Forelimb muscle (tissue), 1 donor: ENCODE measurements at regions not wholly inside any gene's neighbourhood (a gene's known extent, or its start where the extent isn't known, plus 50 kb on each side); places are given as distances from the start of the nearest gene placed in this dataset.
"Not testable (repeated sequence)": the region's sequence is repeated elsewhere in the genome, so short reads cannot be mapped to it uniquely, and the experiment has no call there.

Experiments used
- DNase-seq: peaks from one replicate; pipeline ENCODE4 v3.0.0-alpha.2; 2013; ENCODE audit warnings: low read depth

DNA sequence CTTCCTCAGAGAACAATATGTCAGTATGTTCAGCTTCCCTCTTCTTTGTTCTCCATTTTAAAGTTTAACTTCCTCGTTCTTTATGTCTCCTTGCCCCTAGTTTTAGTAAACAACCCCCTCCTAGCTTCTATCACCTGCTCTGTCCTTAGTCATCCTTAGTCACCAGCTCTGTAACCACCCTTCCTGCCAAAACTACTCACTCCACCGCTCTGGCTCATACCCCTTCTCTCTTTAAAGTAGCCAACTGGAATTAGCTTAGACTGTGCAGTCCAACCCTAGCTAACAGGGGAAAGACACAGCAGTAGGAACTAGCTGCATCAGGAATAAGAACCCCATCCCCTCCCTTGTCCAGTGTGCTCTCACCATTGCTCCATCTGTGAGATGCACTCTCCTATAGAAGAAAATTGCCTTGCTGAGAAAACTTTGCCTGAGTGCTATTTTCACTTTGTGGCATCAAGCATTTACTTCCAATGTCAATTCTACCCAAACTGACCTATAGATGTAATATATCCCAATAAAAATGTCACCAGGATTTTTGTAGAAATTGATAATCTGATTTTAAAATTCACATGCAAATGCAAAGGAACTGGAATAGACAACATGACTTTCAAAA lies 603.2 kb downstream of the C12orf50 start:
- no peak for DNase-seq

DNA sequence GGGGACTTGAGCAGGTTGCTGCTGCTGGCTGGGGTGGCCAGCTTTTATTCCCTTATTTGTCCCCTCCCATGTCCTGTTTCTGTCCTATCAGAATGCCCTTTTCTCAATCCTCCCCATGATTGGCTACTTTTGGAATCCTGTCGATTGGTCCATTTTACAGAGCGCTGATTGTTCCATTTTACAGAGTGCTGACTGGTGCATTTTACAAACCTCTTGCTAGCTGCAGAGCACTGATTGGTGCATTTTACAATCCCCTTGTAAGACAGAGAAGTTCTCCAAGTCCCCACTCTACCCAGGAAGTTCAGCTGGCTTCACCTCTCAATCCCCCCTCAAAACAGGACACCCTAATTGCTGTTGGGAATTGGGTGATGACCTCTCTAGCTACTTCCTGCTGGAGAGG lies 608.0 kb downstream of the C12orf50 start:
- not testable (repeated sequence) for DNase-seq

DNA sequence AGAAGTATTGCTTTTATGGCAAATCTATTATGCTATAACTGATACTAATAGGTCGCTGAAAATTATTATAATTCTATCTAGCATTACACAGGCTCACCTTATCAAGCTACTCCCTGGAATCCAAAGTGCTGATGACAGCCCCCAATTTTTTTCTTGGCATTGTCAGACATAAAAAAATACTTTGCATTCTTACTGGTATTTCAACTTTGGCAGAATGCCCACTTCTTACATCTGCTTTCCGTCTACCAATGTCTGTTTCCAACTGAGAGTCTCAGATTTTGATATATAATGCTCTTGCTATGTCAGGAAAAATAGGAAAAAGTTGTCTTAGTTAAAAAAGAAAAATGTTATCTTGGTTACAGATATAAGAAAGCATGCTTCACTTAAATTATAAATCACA lies 615.4 kb downstream of the C12orf50 start:
- no peak for DNase-seq

DNA sequence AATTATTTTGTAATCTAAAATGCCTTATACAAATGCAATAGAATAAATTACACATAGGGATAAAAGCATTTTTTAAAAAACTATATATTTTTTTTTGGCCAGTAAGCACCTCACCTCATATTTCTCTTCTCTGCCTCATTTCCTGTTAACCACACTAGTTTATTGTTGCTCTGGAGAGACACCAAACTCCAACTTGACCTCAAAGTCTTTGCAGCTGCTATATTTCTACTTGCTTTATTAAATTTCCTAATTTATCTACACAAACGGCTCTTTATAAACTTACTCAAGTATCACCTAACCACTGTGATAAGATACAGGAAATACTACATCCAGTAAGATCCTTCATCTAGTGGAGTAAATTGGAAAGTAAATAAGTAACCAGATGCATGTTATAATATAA lies 622.3 kb downstream of the C12orf50 start:
- DNase-seq: no peak

DNA sequence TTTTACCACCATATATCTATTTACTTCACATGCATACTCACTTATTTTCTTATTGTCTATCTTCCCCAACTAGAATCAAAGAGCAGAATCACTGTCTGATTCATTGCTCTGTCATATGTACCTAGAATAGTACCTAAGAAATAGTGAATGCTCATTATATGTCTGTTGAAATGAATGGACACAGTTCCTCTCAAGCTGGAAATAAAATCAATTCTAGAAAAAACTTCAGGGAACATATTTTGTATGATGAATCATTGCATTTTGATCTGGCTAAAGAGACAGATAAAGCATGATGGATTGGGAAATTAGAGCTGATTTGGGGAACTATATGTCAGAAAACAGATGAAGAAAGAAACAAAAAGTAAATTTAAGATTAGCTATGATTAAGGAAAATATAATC lies 623.3 kb downstream of the C12orf50 start:
- DNase-seq: no peak

DNA sequence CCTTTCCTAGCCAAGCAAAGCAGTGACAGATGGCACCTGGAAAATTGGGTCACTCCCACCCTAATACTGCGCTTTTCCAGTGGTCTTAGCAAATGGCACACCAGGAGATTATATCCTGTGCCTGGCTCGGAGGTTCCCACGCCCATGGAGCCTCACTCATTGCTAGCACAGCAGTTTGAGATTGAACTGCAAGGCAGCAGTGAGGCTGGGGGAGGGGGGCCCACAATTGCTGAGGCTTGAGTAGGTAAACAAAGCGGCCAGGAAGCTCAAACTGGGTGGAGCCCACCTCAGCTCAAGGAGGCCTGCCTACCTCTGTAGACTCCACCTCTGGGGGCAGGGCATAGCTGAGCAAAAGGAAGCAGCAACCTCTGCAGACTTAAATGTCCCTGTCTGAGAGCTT lies 635.0 kb downstream of the C12orf50 start:
- DNase-seq: not testable (repeated sequence)

DNA sequence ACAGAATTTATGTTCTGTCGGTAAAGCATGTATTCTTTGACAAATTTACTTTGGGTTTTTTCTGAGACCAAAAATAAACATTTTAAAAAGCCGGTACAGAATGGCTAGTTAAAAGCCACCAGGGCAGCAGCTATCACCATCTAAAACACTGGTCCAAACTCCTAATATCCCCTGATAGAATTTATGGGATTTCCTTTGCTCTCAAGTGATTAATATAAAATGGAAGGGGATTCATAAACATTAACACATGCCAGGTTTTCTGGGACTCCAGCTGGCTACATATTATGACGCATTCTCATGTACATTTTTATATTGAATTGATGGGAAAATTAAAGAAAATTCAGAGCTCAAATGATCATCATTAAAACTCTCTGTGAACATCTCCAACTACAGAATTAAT lies 640.8 kb downstream of the C12orf50 start:
- DNase-seq: no peak

DNA sequence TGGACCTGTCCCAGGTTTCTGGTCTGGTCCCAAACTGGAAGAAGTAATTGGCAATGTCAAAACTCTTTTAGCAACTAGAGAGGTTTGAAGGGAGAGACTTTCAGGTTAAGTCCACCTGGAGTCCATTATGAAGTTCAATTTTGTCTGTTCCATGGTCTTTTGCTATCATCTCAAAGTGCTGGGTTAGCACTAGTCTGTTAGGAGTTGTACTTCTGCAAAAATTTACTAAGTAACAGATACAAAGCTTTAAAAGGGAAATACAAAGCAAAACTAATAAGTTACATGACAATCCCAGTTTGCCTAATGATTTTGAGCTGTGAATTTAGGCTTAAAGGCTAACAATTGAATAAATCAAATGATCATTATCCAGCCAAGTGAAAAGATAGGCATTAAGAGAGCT lies 643.9 kb downstream of the C12orf50 start:
- DNase-seq: no peak

DNA sequence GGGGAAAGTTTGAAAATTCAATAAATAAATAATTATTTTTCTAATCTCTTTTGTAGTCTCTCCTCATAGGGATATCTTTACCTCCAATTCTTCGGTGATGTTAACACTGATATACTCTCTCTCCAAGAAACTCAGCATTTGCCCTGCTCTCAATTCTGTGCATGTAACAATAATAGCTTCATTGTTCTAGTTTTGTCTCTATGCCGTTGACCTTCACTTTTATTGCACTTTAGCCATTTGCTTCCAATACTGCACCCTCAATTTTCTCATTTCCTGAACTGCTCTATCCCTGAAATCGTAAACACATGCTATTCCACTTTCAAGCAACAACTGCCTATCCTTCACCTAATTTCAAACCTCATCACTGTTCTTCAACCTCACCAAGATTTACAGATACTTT lies 645.0 kb downstream of the C12orf50 start:
- DNase-seq: no peak

DNA sequence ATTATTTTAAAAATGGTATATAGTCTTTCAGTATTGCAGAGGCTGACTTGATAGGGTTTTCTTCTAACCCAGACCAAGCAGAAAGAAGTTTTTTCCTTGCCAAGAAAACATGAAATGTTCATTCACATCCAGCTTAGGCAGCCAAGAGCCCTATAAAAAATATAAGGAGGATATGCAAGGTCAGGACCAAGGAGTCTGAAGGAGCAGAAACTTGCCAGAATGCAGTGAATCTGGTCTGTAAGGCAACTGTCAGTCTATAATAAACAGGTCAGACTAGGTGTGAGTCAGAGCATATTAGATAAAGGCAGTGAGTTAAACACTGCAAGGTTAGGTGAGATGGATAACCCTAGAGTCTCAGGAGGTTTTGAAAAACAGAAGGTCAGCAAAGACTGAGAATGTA lies 645.5 kb downstream of the C12orf50 start:
- DNase-seq: no peak

DNA sequence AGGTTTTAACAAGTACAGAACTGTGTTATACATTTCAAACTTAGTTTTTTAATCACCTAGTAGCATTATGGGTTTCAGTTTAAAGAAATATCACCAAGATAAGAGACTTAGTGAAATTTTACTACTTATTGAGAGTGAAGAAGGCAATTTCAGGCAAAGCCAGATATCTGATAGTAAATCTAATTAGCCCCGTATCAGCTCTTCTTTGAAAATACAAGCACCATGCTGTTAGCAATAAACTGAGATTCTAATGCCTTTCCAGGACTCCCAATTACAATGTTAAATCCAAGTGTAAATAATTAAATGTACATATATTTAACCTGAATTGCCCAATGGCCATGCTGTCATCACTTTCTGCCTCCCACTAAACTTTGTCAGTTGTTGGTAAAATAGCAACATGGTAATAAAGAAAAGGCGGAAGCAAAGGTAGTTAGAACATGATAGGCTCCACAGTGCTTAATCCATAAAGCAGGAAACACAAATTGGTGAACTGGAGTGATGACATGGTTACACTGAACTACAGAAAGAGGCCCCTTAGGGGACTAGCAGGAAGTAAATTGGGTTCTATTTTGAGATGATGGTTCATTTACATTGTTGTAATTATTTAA lies 646.1 kb downstream of the C12orf50 start:
- DNase-seq: no peak

DNA sequence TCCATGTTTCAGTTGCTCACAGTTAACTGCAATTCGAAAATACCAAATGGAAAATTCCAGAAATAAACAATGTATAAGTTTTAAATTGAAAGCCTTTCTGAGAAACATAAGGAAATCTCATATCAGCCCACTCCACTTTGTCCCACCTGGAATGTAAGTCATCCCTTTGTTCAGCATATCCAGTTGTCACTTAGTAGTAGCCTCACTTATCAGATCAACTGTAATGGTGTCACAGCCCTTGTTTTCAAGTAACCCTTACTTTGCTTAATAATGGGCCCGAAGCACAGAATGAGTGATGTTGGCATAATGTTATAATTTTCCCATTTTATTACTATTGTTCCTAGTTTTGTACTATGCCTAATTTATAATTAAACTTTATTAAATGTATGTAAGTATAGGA lies 646.8 kb downstream of the C12orf50 start:
- no peak for DNase-seq

DNA sequence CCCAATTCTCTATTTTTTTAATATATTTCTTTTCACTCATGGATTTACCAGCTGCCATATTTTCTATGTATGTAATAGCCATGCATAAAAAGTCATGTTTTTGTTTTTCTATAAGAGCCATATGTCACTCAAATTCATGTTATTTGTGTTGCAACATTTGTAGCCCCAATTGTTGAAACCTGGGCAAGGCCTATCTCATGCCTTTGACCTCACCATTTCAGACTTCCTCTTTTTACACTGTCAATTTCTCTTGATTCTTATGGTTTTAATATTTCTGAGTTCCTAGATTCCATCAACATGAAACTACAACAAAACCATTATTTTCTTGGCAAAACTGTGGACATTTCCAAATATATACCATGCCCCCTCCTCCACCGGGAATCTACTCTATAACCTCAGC lies 647.5 kb downstream of the C12orf50 start:
- DNase-seq: no peak

DNA sequence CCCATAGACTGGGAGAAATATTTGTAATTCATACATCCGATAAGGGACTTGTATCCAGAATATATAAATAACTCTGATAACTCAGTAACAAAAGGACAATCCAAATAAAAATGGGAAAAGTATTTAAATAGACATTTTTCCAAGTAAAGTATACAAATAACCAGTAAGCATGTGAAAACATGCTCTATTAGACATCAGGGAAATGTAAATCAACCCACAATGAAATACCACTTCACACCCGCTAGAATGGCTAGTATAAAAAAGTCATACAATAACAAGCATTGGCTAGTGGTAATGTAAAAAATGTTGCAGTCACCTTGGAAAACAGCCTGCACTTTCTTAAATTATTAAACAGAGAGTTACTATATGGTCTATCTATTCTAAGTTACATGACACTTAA lies 650.7 kb downstream of the C12orf50 start:
- DNase-seq: no peak

DNA sequence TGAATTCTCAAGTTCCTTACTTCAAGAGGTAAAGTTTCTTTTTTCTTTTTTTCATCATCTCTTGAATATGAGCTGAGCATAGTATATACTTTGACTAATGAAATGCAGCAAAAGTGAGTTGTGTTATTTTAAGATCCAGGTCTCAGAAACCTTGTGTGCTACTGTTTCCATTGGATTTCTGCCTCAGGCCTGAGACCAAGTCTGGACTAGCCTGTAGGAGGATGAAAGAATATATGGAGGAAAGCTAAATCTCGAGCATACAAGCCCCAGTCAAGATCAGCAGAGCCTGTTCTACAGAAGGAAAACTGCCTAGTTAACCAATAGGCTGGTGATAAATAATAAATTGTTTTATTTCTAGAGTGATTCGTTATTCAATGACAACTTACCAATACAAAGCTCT lies 652.5 kb downstream of the C12orf50 start:
- DNase-seq: no peak

DNA sequence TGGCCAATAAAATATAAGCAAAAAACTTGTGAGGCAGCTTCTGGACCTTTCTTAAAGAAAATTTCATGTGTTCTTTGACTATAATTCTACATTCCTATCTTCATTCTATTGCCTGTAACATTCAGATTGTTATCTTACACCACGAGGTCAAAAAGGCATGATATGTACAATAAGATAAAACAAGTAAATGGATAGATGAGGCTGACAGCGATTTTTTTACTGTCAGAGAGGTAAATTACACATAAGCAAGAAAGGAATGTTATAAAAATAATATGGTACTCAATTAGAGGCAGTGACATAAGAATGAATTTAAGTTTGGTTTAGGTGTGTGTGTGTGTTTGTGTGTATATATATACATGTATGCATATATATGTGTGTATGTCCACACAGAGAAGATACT lies 660.0 kb downstream of the C12orf50 start:
- DNase-seq: no peak

DNA sequence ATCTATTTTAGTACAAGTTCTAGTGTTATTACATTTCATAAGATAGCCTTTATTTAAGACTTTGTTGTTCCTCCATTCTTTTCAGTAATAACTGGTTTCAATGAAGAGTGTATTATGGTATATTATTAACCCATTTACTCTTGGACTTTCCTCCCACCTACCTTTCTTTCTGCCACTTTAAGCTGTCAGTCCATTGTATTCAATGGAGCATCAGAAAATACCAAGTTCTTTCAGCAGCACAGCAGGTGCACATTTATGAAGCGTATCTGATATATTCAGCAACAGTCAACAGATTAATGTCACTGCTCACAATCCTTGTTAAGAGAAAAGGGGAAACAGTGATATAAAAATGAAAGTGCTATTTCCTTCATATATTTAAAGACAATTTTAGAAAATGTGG lies 660.9 kb downstream of the C12orf50 start:
- no peak for DNase-seq

DNA sequence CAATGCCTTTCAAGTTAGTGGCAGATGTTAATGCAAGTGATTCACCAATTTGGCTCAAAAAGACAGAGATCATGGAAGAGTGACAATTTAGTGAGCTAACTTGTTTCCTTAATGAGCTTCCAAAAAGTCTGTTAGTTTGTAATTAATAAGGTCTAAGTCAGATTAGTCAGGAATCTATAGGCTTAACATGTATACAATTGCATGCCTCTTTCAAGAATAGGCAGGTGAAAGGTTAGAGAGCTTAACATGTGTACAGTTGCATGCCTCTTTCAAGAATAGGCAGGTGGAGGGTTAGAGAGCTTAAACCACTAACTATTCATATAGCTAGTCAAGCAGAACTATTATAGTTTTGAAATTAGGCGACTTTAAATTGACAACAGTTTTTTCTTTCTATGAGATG lies 663.8 kb downstream of the C12orf50 start:
- no peak for DNase-seq

DNA sequence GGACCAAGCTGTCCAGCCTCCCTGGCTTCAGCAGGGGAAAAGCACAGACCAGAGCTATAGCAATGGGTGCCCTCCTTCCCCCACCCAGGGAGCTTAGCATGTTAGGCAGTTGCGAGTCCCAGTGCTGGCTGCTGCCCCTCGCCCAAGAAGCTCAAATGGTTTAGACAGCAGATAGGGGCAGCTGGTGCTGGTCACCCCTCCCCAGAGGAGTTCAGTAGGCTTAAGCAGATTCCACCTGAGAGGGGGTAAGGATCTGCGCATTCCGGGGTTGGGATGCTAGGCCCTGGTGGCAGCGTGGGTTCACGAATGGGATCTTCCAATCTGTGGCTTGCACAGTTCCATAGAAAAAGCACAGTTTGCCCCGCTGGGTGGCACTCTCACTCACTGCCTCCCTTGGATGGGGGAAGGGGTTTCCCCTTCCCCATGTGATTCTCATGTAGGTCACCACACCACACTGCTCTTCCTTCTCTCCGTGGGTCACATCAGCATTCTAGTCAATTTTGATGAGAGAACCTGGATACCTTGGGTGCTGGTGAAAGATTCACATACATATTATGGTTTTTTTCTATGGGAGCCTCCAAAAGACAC lies 665.6 kb downstream of the C12orf50 start:
- no peak for DNase-seq

DNA sequence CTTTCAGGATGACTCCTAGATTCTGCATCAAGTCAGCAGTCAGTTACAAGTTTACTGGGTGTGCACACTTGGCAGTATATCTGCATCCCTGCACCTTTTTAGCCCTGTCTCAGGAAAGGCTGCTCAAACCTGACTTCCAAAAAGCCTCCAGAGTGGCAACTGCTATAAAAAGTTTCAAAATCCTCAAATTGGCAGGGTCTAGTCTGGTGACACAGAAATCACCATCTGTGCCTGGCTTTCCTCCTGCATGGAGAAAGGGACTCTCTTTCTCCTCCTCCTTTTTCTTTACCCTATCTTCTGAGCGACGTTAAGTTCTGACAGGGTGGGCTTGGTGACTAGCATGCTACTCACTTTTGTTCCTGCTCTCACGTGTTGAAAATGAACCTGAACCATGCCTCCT lies 679.5 kb downstream of the C12orf50 start:
- DNase-seq: no peak

DNA sequence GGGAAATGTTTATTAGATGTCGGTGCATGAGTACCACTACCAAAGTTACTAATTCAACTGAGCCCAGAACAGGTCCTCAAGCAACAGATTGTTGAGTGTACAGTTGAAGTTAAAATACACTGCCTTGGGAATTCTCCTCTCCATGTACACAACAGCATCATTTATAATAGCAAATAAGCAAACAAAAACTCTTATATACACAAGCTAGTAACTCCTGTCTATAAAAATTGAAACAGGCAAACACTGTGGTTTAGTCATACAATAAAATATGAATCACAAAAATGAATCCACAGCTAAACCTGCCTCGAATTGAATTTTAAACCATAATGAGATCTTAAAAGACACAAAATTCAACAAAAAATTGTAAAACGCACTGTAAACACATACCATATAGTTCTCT lies 681.1 kb downstream of the C12orf50 start:
- DNase-seq: no peak

DNA sequence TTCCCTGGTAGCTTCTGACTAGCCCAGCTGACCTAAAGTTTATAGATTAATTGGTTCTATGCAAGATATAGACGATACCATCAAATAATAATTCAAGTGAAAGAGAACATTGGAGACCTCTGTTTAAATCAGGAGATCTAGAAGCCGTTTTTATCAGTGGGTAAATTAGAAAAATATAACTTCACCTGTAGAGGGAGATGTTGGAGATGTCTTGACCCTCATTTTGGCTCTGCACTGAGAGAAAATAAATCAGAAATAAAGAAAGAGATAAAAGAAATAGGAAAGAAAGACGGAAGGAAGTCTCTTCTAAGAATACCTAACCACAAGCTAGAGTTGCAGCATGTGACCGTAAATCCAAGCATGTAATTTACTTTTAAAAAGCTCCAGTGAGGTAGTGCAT lies 684.5 kb downstream of the C12orf50 start:
- no peak for DNase-seq

DNA sequence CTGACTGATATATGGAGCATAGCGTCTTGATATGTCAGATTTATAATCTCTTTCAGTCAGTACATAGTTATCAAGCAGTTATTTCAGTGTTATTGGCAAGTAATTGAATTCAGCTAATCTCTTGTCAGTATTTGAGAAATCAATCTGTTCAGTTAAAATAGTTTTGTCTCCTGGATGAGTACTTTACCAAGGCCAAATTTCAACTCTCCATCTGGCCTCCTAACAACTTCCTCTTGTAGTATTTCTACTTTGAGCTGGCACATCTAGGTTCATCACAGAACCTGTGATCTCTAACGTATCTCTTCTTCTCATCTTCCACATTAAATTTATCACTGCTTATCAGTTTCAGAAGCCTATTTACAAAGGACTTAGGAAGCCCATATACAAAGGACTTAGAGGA lies 690.5 kb downstream of the C12orf50 start:
- DNase-seq: no peak

DNA sequence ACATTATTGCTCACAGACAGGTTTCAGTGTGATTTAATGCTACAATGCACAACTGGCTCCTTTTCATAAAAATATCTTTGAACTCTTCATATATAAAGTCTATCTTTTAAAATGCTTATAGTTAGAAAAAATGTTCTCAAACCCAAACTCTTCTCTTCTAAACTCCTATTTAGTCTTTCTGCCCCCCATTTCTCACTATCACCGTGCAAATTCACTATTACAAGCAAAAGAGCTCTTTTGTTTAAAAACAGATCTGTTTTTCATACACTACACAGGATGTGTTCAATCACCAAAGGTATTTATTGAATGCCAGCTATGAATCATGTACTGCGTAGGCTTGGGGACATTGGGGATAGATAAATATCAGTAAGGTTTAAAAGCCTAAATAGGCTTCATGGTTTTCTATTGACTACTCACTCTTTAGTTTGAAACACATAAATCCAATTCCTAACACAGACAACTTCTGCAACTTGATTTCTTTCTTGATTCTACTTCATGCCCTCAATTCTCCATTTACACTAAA lies 692.3 kb downstream of the C12orf50 start:
- DNase-seq: no peak
